ENCODE measurements at regions not wholly inside any gene's neighbourhood (a gene's known extent, or its start where the extent isn't known, plus 50 kb on each side); places are given as distances from the start of the nearest gene placed in this dataset.

DNA sequence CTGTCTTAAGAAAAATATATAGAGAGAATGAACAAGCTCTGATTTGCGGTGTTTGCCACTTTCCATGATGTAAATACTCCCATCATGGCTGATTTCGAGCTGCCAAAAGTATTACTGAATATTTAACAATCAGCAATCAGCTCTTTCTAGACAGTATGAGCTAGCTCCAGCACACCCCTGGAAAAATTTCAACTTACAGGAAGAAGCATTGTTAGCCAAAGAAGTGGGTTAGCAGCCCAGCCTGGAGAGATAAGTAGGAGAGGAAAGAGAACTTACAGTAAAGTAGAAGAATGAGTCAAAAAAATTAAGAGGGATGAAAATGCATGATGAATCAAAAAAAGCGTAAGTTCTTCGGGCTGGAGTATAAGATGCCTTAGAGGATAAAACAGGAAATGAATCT is 60.6 kb upstream of the ANK3 start:
- H3K27me3 Mint-ChIP-seq (ENCODE audit: unreplicated experiment): no peaks in the 10 kb centered on the region
- DNase-seq: no peak
- no peak overlapping the region for H3K4me3 Mint-ChIP-seq (ENCODE audit: unreplicated experiment)
- H3K36me3 Mint-ChIP-seq (ENCODE audit: unreplicated experiment): no peaks in the 10 kb centered on the region
- TF ChIP-seq, protein P1, sequence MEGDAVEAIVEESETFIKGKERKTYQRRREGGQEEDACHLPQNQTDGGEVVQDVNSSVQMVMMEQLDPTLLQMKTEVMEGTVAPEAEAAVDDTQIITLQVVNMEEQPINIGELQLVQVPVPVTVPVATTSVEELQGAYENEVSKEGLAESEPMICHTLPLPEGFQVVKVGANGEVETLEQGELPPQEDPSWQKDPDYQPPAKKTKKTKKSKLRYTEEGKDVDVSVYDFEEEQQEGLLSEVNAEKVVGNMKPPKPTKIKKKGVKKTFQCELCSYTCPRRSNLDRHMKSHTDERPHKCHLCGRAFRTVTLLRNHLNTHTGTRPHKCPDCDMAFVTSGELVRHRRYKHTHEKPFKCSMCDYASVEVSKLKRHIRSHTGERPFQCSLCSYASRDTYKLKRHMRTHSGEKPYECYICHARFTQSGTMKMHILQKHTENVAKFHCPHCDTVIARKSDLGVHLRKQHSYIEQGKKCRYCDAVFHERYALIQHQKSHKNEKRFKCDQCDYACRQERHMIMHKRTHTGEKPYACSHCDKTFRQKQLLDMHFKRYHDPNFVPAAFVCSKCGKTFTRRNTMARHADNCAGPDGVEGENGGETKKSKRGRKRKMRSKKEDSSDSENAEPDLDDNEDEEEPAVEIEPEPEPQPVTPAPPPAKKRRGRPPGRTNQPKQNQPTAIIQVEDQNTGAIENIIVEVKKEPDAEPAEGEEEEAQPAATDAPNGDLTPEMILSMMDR (IDR thresholded peaks at IDR 0.05; ENCODE audit: partially characterized antibody, unreplicated experiment): no peak
- peaks cover 6% of the 10 kb centered on the region for H3K4me1 Mint-ChIP-seq (ENCODE audit: low read depth, unreplicated experiment)
- no peak overlapping the region for H3K27ac Mint-ChIP-seq (ENCODE audit: unreplicated experiment)
- peaks cover 2% of the 10 kb centered on the region for H3K9me3 Mint-ChIP-seq (ENCODE audit: unreplicated experiment)

DNA sequence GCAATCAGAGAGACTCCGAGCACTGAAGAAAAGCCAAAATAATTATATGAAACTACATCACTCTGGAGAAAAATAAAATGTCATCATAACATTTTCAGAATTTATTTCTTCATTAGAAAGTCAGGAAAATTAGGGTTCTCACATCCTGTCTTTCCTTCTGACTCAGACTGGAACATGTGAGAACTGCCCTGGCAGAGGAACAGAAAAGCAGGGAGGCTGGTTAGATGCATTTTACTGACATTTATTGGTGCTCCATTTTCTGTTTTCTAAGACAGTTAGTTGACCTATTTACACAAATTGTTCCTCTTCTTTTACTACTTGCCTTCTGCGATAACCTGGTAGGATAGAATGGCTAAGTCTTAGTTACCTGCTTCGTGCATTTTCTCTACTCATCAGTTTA is 58.6 kb upstream of the ANK3 start:
- peaks cover 6% of the 10 kb centered on the region for H3K4me1 Mint-ChIP-seq (ENCODE audit: low read depth, unreplicated experiment)
- H3K9me3 Mint-ChIP-seq (ENCODE audit: unreplicated experiment): no peaks in the 10 kb centered on the region
- no peak overlapping the region for H3K4me3 Mint-ChIP-seq (ENCODE audit: unreplicated experiment)
- no peak overlapping the region for H3K27ac Mint-ChIP-seq (ENCODE audit: unreplicated experiment)
- DNase-seq: no peak
- TF ChIP-seq, protein P1 (IDR thresholded peaks at IDR 0.05; ENCODE audit: partially characterized antibody, unreplicated experiment): no peak
- H3K27me3 Mint-ChIP-seq (ENCODE audit: unreplicated experiment): no peaks in the 10 kb centered on the region
- no peaks in the 10 kb centered on the region for H3K36me3 Mint-ChIP-seq (ENCODE audit: unreplicated experiment)

DNA sequence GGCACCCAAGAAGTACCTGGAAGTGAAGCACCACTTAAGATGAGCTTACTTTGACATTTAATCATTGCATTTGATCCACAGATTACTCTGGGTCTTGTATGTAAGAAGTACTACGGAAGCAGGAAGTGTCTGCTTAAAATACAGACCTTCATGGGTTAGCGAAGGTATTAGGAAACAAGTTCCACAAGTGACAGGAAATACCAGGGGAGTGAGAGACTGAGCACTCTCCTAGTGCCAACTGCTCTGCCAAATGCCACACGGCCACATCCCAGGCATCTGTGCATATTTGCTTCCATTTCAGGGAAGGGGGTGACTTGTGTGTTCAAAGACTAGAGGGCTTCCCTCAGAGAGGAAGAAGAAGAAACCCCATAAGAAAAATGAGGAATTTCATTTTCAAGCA is 57.2 kb upstream of the ANK3 start:
- H3K27ac Mint-ChIP-seq (ENCODE audit: unreplicated experiment): no peak overlapping the region

DNA sequence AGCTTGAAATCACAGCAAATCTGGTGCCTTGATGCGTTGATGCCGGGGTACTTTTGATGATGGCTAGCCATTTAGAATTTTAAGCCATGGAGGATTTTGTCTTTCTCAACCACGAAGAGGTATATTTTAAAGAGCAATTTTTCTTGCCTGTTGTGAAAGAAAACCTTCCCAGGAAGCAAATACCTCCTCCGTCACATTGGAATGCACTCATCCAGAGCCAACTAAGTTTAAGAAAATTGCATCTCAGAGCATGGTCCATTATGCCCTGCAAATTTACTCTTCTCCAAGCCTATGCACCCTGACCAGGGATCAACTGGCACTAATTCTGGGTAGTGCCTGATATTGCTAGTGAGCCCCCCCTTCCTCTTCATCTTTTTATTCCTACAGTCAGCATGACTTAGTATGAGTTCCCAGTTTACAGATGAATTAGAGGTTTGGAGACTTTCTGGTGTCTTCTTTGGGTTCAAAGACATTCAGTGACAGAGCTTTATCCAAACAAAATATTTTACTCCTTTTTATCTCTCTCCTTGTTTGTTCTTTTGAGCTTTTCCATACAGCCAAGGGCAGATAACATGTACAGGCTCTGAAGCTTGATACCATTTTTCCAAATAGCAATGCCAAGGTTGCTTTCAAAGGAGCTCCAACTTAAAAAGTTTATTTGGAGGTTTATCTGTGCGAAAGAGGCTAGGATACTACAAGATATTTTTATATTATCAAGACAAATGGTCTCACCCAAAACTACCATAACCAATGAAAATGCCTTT is 56.6 kb upstream of the ANK3 start:
- H3K36me3 Mint-ChIP-seq (ENCODE audit: unreplicated experiment): no peaks in the 10 kb centered on the region
- no peak overlapping the region for H3K27ac Mint-ChIP-seq (ENCODE audit: unreplicated experiment)
- no peaks in the 10 kb centered on the region for H3K9me3 Mint-ChIP-seq (ENCODE audit: unreplicated experiment)
- no peak for DNase-seq
- peaks cover 6% of the 10 kb centered on the region for H3K4me1 Mint-ChIP-seq (ENCODE audit: low read depth, unreplicated experiment)
- H3K27me3 Mint-ChIP-seq (ENCODE audit: unreplicated experiment): no peaks in the 10 kb centered on the region
- TF ChIP-seq, protein P1 (IDR thresholded peaks at IDR 0.05; ENCODE audit: partially characterized antibody, unreplicated experiment): no peak
- H3K4me3 Mint-ChIP-seq (ENCODE audit: unreplicated experiment): no peak overlapping the region

More for the DNA sequence above, 57.2 kb upstream of the ANK3 start:
- Mint-ChIP-seq H3K36me3 (ENCODE audit: unreplicated experiment) (no peaks in the 10 kb centered on the region), H3K4me1 (ENCODE audit: low read depth, unreplicated experiment) (peaks cover 6% of the 10 kb centered on the region), H3K4me3 (ENCODE audit: unreplicated experiment) (no peak overlapping the region), H3K9me3 (ENCODE audit: unreplicated experiment) (no peaks in the 10 kb centered on the region), H3K27me3 (ENCODE audit: unreplicated experiment) (no peaks in the 10 kb centered on the region)
- no peak for DNase-seq
- TF ChIP-seq, protein P1 (IDR thresholded peaks at IDR 0.05; ENCODE audit: partially characterized antibody, unreplicated experiment): no peak

DNA sequence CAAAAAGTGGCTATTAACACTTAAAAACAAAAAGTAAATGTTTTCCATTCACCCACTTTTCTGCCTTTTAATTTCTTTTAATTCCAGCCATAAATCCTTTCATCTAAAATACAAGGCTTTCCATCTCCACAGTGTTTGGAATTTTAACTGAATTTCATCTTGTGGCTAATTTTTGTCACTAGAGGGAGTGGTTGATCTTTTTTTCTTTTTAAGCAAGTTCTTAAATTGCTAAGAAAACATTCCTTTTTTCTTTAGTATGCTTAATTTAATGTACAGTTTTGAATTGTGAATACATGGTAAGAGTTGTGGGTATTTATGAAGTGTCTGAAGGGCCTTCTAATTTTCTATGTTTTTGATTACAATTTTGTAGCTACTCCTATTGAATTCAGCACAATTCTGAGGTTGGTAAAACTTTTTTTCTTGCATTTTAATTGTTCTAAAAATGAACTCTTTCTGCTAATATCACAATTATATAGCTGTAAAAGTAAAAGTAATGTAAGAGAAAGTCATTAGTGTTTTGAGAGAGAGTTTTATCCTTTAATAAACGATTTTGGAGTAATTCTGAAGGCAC is 54.9 kb upstream of the ANK3 start:
- DNase-seq: no peak
- no peaks in the 10 kb centered on the region for H3K27me3 Mint-ChIP-seq (ENCODE audit: unreplicated experiment)
- H3K27ac Mint-ChIP-seq (ENCODE audit: unreplicated experiment): no peak overlapping the region
- peaks cover 6% of the 10 kb centered on the region for H3K4me1 Mint-ChIP-seq (ENCODE audit: low read depth, unreplicated experiment)
- TF ChIP-seq, protein P1 (IDR thresholded peaks at IDR 0.05; ENCODE audit: partially characterized antibody, unreplicated experiment): peak; percentile 58
- no peak overlapping the region for H3K4me3 Mint-ChIP-seq (ENCODE audit: unreplicated experiment)
- H3K9me3 Mint-ChIP-seq (ENCODE audit: unreplicated experiment): no peaks in the 10 kb centered on the region
- no peaks in the 10 kb centered on the region for H3K36me3 Mint-ChIP-seq (ENCODE audit: unreplicated experiment)
